AG10803 (cell line): ENCODE measurements at regions not wholly inside any gene's neighbourhood (a gene's known extent, or its start where the extent isn't known, plus 50 kb on each side); places are given as distances from the start of the nearest gene placed in this dataset.
A peak's percentile ranks its signal among the peaks of the same experiment; 100 is the strongest.
"Not testable (repeated sequence)": the region's sequence is repeated elsewhere in the genome, so short reads cannot be mapped to it uniquely, and the experiment has no call there.

ENCODE experiments used
- DNase-seq: peaks from one replicate; pipeline ENCODE4 v3.0.0; 2010; ENCODE audit warnings: low read depth
- H3K4me3 ChIP-seq: 2 replicates; pipeline ENCODE4 v1.5.1; 2011; ENCODE audit warnings: mild to moderate bottlenecking, low read length, control low read depth
- TF ChIP-seq, protein P1 (sequence below): conservative IDR thresholded peaks from 2 replicates; pipeline ENCODE4 v1.5.1; 2011; ENCODE audit warnings: mild to moderate bottlenecking, low read length, control low read depth, inconsistent platforms

DNA sequence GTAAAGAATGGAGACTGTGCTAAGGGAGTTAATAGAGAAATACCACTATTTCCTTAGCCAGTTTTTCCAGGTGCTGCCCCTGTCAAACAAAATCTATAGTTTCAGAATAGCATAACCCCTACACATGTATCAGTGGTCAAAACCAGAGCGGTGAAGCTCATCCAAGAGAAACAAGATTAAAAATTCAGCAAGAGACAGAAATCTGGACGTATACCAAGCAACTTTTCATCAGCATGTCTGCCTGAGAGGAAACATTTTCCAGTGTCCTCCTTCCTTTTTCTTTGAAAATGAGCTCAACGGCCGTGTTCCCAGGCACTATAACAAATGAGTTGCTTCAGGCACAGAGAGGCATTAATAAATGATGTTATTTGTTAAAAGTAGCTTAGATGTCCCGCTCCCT, 416.5 kb downstream of the BCKDHB start:
- no peak overlapping the region for H3K4me3 ChIP-seq
- no peak for DNase-seq
- TF ChIP-seq, protein P1, sequence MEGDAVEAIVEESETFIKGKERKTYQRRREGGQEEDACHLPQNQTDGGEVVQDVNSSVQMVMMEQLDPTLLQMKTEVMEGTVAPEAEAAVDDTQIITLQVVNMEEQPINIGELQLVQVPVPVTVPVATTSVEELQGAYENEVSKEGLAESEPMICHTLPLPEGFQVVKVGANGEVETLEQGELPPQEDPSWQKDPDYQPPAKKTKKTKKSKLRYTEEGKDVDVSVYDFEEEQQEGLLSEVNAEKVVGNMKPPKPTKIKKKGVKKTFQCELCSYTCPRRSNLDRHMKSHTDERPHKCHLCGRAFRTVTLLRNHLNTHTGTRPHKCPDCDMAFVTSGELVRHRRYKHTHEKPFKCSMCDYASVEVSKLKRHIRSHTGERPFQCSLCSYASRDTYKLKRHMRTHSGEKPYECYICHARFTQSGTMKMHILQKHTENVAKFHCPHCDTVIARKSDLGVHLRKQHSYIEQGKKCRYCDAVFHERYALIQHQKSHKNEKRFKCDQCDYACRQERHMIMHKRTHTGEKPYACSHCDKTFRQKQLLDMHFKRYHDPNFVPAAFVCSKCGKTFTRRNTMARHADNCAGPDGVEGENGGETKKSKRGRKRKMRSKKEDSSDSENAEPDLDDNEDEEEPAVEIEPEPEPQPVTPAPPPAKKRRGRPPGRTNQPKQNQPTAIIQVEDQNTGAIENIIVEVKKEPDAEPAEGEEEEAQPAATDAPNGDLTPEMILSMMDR: no peak

DNA sequence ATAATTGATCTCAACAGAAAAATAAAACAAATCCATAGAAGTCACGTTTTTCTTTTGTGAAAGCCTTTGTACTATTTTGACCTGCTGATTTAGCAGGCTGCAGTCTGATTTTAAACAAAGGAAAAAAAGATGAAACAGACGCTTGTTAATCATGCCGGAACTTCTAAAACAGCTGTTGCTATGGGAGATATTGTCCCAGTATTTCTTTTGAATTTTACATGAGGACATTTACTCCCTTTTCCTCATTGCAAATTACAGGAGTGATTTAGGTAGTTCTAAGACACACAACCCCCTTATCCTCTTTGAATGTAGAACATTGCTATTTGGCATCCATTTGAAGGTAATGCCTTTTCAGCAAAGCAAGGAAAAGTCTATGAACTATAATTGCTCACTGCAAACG, 416.1 kb downstream of the BCKDHB start:
- TF ChIP-seq, protein P1: no peak
- H3K4me3 ChIP-seq: no peak overlapping the region
- DNase-seq: no peak

DNA sequence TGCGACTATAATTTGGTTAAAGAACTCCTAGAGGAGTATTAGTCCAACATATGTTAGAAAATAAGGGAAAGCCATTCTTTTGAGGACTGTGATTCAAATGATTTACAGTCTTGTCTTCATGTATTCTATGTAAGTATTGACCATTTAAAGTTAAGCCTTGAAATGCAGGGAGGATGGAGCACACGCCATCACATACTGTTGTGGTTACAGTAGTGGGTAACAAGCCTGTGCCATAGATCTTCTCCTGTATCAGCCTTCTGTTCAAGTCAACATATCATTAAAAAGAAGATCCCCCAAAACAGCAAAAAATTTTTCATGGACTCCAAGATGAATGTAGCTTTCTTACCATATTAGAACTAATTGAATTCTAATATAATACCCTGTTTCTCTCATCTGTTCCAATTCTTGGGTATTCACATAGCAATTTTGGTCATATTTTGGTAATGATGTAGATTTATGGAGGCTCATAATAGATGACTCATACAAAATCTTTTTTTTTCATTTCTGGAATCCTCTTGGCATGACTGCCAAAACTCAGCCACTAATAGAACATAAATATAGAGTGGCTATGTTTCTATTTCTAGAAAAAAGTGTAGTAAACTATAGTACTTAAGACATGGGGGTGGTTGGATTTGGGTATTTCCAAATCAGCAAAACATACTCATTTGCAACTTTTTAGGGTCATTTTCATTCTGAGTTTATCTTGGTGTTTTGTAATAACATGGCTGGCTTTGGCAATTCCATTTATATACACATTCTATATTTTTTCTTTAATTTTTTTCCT, 413.5 kb downstream of the BCKDHB start:
- peak; percentile 79 for DNase-seq
- no peak overlapping the region for H3K4me3 ChIP-seq
- TF ChIP-seq, protein P1: no peak

DNA sequence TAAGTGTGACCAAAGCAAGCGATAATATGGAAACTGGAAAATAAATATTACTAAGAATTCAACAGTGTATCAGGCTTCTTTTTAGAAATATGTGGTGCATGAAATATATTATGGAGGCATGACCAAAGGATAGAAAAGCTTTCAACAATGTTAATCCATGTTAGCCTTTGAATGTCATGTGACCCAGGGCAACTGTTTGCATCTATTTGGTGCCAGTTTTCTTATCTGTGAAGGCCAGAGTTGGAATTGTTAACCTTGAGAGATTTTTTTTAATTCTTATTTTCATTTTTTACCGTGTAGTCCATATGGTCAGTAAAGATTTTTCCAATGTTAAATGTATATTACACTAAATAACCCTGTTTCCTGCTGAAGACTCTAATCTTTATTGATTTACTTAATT, 411.1 kb downstream of the BCKDHB start:
- no peak for DNase-seq
- TF ChIP-seq, protein P1: no peak

DNA sequence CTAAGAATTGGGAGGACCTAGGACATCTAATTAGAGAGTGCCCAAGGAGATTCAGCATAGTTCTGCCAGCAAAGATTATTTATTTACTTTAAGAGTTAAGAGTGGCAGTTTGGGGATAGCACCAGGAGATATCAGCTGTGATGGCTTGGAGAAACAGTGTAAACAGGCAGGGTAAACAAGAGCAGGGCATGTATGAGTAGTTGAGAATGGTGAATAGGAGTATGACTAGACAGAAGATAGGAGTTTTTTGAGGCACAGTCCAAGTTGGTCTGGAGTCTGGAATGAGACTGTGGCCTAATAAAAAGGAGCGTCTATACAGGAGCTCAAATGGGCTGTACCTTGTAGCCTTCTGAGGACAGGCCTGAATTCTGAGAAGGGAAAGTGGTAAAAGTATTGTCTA, 404.1 kb downstream of the BCKDHB start:
- not testable (repeated sequence) for H3K4me3 ChIP-seq, DNase-seq

More for the DNA sequence above, 411.1 kb downstream of the BCKDHB start:
- H3K4me3 ChIP-seq: no peak overlapping the region

DNA sequence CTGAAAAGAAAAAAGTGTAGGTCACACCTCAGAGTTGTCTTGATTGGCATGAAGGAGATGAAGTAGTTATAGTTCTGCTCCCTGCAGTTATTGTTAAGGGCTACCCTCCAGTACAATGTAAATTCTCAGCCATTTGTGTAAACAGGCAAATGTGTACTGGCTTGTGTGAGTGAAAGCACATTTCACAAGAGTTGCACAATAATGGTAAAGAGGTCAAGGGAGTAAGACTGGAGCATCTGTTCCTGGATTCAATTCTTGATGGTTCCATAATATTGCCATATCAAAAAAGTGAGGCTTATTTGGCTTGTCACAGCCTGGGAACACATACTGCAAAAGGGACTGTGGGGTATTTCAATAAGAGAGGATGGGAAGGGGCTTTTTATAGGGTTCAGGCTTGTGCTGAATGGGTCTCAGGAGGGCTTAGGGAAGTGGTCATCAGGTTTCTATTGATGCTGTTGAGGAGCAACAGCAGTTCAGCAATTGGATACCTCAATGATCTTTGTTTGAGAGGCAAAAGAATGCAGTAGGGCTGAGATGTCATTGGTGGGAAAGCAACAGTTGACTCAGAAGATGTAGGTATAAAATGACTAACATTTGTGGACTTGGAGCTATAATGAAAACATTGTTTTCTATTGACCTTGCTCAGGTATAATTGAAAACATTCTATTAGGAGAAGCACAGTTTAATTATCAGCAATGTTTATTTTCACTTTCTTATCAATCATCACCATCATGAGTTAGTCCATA, 402.6 kb downstream of the BCKDHB start:
- TF ChIP-seq, protein P1: no peak
- peak; percentile 41 for DNase-seq
- H3K4me3 ChIP-seq: no peak overlapping the region

DNA sequence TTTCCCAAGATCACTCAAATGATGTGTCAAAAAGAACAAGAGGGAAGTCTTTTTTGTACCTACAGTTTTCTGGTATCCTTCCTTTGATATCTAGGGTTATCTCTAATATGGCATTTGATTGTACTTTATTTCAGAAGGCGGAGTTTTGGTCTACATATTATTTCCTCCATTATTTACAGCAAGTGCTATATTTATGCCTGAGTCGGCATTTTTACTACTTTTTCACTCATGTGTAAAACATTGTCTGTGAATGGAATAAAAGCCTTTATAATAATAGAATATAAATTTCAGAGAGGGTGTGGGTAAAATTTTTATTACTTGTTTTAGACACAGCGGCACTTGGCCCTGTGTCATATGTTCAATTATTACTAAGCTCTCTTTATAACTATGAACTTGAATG, 398.4 kb downstream of the BCKDHB start:
- TF ChIP-seq, protein P1: no peak
- DNase-seq: no peak
- no peak overlapping the region for H3K4me3 ChIP-seq
